ENCODE measurements at regions not wholly inside any gene's neighbourhood (a gene's known extent, or its start where the extent isn't known, plus 50 kb on each side); places are given as distances from the start of the nearest gene placed in this dataset.

- ATAC-seq (replicated peaks; ENCODE audit: extremely low read depth, poor library complexity, severe bottlenecking): no peak
- H3K9me3 Mint-ChIP-seq: peaks cover 30% of the 10 kb centered on the region
- no peaks in the 10 kb centered on the region for H3K36me3 Mint-ChIP-seq (ENCODE audit: insufficient read depth)
- H3K27ac Mint-ChIP-seq (ENCODE audit: low read depth): no peak overlapping the region
- DNase-seq (ENCODE audit: low spot score in 2 of 2): no peak
- H3K4me3 Mint-ChIP-seq: no peak overlapping the region
- H3K27me3 Mint-ChIP-seq: no peaks in the 10 kb centered on the region
- H3K4me1 Mint-ChIP-seq: no peaks in the 10 kb centered on the region
Observed at GRCh38 chr16:13291591-13292333, 390.4 kb downstream of the SHISA9 start.

- H3K4me3 Mint-ChIP-seq: no peak overlapping the region
- no peaks in the 10 kb centered on the region for H3K4me1 Mint-ChIP-seq
- no peaks in the 10 kb centered on the region for H3K27me3 Mint-ChIP-seq
- H3K36me3 Mint-ChIP-seq (ENCODE audit: insufficient read depth): no peaks in the 10 kb centered on the region
- ATAC-seq (replicated peaks; ENCODE audit: extremely low read depth, poor library complexity, severe bottlenecking): no peak
- H3K27ac Mint-ChIP-seq (ENCODE audit: low read depth): no peak overlapping the region
- DNase-seq (ENCODE audit: low spot score in 2 of 2): no peak
- H3K9me3 Mint-ChIP-seq: peaks cover 17% of the 10 kb centered on the region
Observed at GRCh38 chr16:13296206-13296605, 394.8 kb downstream of the SHISA9 start.

GRCh38 chr16:13298666-13299065, 397.3 kb downstream of the SHISA9 start:
- no peak for ATAC-seq (replicated peaks; ENCODE audit: extremely low read depth, poor library complexity, severe bottlenecking)
- no peaks in the 10 kb centered on the region for H3K27me3 Mint-ChIP-seq
- no peak overlapping the region for H3K4me3 Mint-ChIP-seq
- H3K27ac Mint-ChIP-seq (ENCODE audit: low read depth): no peak overlapping the region
- no peak for DNase-seq (ENCODE audit: low spot score in 2 of 2)
- H3K9me3 Mint-ChIP-seq: peaks cover 15% of the 10 kb centered on the region
- no peaks in the 10 kb centered on the region for H3K36me3 Mint-ChIP-seq (ENCODE audit: insufficient read depth)
- H3K4me1 Mint-ChIP-seq: no peaks in the 10 kb centered on the region

- DNase-seq (ENCODE audit: low spot score in 2 of 2) (no peak), ATAC-seq (replicated peaks; ENCODE audit: extremely low read depth, poor library complexity, severe bottlenecking) (no peak)
- Mint-ChIP-seq H3K27me3 (no peaks in the 10 kb centered on the region), H3K36me3 (ENCODE audit: insufficient read depth) (no peaks in the 10 kb centered on the region), H3K27ac (ENCODE audit: low read depth) (no peak overlapping the region), H3K9me3 (peaks cover 10% of the 10 kb centered on the region), H3K4me3 (no peak overlapping the region), H3K4me1 (no peaks in the 10 kb centered on the region)
Observed at GRCh38 chr16:13300066-13300840, 398.9 kb downstream of the SHISA9 start.

- peaks cover 6% of the 10 kb centered on the region for H3K9me3 Mint-ChIP-seq
- H3K27me3 Mint-ChIP-seq: no peaks in the 10 kb centered on the region
- no peaks in the 10 kb centered on the region for H3K36me3 Mint-ChIP-seq (ENCODE audit: insufficient read depth)
- H3K4me3 Mint-ChIP-seq: no peak overlapping the region
- no peak for ATAC-seq (replicated peaks; ENCODE audit: extremely low read depth, poor library complexity, severe bottlenecking)
- no peak for DNase-seq (ENCODE audit: low spot score in 2 of 2)
- no peak overlapping the region for H3K27ac Mint-ChIP-seq (ENCODE audit: low read depth)
- no peaks in the 10 kb centered on the region for H3K4me1 Mint-ChIP-seq
Observed at GRCh38 chr16:13305019-13305755, 403.8 kb downstream of the SHISA9 start.

- no peak overlapping the region for H3K27ac Mint-ChIP-seq (ENCODE audit: low read depth)
- H3K36me3 Mint-ChIP-seq (ENCODE audit: insufficient read depth): no peaks in the 10 kb centered on the region
- no peaks in the 10 kb centered on the region for H3K4me1 Mint-ChIP-seq
- ATAC-seq (replicated peaks; ENCODE audit: extremely low read depth, poor library complexity, severe bottlenecking) (no peak), DNase-seq (ENCODE audit: low spot score in 2 of 2) (no peak)
- no peaks in the 10 kb centered on the region for H3K9me3 Mint-ChIP-seq
- no peak overlapping the region for H3K4me3 Mint-ChIP-seq
- no peaks in the 10 kb centered on the region for H3K27me3 Mint-ChIP-seq
Observed at GRCh38 chr16:13306161-13306995, 405.0 kb downstream of the SHISA9 start.

GRCh38 chr16:13307255-13307654, 405.9 kb downstream of the SHISA9 start:
- DNase-seq (ENCODE audit: low spot score in 2 of 2) (no peak), ATAC-seq (replicated peaks; ENCODE audit: extremely low read depth, poor library complexity, severe bottlenecking) (no peak)
- no peak overlapping the region for H3K27ac Mint-ChIP-seq (ENCODE audit: low read depth)
- no peaks in the 10 kb centered on the region for H3K4me1 Mint-ChIP-seq
- no peaks in the 10 kb centered on the region for H3K9me3 Mint-ChIP-seq
- no peaks in the 10 kb centered on the region for H3K36me3 Mint-ChIP-seq (ENCODE audit: insufficient read depth)
- no peak overlapping the region for H3K4me3 Mint-ChIP-seq
- H3K27me3 Mint-ChIP-seq: no peaks in the 10 kb centered on the region

GRCh38 chr16:13307851-13308250, 406.5 kb downstream of the SHISA9 start:
- no peak overlapping the region for H3K27ac Mint-ChIP-seq (ENCODE audit: low read depth)
- no peaks in the 10 kb centered on the region for H3K4me1 Mint-ChIP-seq
- no peaks in the 10 kb centered on the region for H3K27me3 Mint-ChIP-seq
- no peaks in the 10 kb centered on the region for H3K9me3 Mint-ChIP-seq
- no peaks in the 10 kb centered on the region for H3K36me3 Mint-ChIP-seq (ENCODE audit: insufficient read depth)
- no peak overlapping the region for H3K4me3 Mint-ChIP-seq
- DNase-seq (ENCODE audit: low spot score in 2 of 2) (no peak), ATAC-seq (replicated peaks; ENCODE audit: extremely low read depth, poor library complexity, severe bottlenecking) (no peak)

- DNase-seq (ENCODE audit: low spot score in 2 of 2) (no peak), ATAC-seq (replicated peaks; ENCODE audit: extremely low read depth, poor library complexity, severe bottlenecking) (no peak)
- H3K27ac Mint-ChIP-seq (ENCODE audit: low read depth): no peak overlapping the region
- no peaks in the 10 kb centered on the region for H3K27me3 Mint-ChIP-seq
- H3K36me3 Mint-ChIP-seq (ENCODE audit: insufficient read depth): no peaks in the 10 kb centered on the region
- H3K4me3 Mint-ChIP-seq: no peak overlapping the region
- no peaks in the 10 kb centered on the region for H3K4me1 Mint-ChIP-seq
- H3K9me3 Mint-ChIP-seq: no peaks in the 10 kb centered on the region
Observed at GRCh38 chr16:13312063-13312462, 410.7 kb downstream of the SHISA9 start.

GRCh38 chr16:13313351-13313750, 412.0 kb downstream of the SHISA9 start:
- Mint-ChIP-seq H3K9me3 (no peaks in the 10 kb centered on the region), H3K36me3 (ENCODE audit: insufficient read depth) (no peaks in the 10 kb centered on the region), H3K4me3 (no peak overlapping the region), H3K27me3 (no peaks in the 10 kb centered on the region), H3K4me1 (no peaks in the 10 kb centered on the region), H3K27ac (ENCODE audit: low read depth) (no peak overlapping the region)
- ATAC-seq (replicated peaks; ENCODE audit: extremely low read depth, poor library complexity, severe bottlenecking): no peak
- DNase-seq (ENCODE audit: low spot score in 2 of 2): no peak

- Mint-ChIP-seq H3K4me1 (no peaks in the 10 kb centered on the region), H3K4me3 (no peak overlapping the region), H3K27ac (ENCODE audit: low read depth) (no peak overlapping the region), H3K36me3 (ENCODE audit: insufficient read depth) (no peaks in the 10 kb centered on the region), H3K27me3 (no peaks in the 10 kb centered on the region), H3K9me3 (no peaks in the 10 kb centered on the region)
- DNase-seq (ENCODE audit: low spot score in 2 of 2) (no peak), ATAC-seq (replicated peaks; ENCODE audit: extremely low read depth, poor library complexity, severe bottlenecking) (no peak)
Observed at GRCh38 chr16:13314633-13315032, 413.2 kb downstream of the SHISA9 start.
